ENCODE measurements at regions not wholly inside any gene's neighbourhood (a gene's known extent, or its start where the extent isn't known, plus 50 kb on each side); places are given as distances from the start of the nearest gene placed in this dataset.
"Not testable (repeated sequence)": the region's sequence is repeated elsewhere in the genome, so short reads cannot be mapped to it uniquely, and the experiment has no call there.

DNA sequence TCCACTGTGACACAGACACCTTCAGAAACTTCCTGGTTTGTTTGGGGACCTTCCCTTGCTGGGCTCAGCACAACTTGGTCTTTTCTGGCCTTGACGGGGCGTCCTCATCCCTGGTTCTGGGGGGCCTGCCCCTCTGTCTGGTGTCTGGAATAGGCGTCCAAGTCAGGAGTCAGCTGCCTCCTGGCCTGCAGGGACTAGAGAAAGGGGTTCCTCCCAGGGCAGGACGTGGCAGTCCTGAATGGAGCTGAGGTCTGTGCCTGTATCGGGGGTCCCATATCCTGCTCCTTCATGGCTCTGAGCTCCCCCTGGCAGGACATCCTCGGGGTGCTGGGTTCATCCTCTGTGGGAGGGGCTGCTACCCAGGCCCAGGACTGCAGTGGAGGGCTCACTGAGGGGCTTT is 384.0 kb downstream of the TMEM121 start:
- no peak for DNase-seq (ENCODE audit: low spot score)
- 50% methylated on average over 6 of the region's 6 CpGs for WGBS
- Histone ChIP-seq H3K4me3 (ENCODE audit: low read depth in 1 of 3, low read length in 3 of 3) (no peak overlapping the region), H3K27ac (ENCODE audit: low read depth in 1 of 2, low read length in 2 of 2) (no peak overlapping the region), H3K4me1 (ENCODE audit: control insufficient read depth in 4 of 4, insufficient read depth in 4 of 4, low read length in 3 of 4) (peaks cover 0 to 10% (median 4%) of the 10 kb centered on the region in 4 donors), H3K9me3 (ENCODE audit: control insufficient read depth in 4 of 4, low read length in 3 of 4) (no peaks in the 10 kb centered on the region), H3K36me3 (ENCODE audit: control insufficient read depth in 4 of 4, insufficient read depth in 3 of 4, low read depth in 1 of 4, low read length in 3 of 4) (no peaks in the 10 kb centered on the region), H3K9ac (ENCODE audit: low read depth in 1 of 2, low read length in 2 of 2) (no peak overlapping the region), H3K27me3 (ENCODE audit: control insufficient read depth in 4 of 4, insufficient read depth in 4 of 4, low read length in 3 of 4) (no peaks in the 10 kb centered on the region)
- TF ChIP-seq MAX (IDR thresholded peaks at IDR 0.05): no peak
- no peak for TF ChIP-seq EGR1 (IDR thresholded peaks at IDR 0.05; ENCODE audit: low read depth in 2 of 2)
- no peak for TF ChIP-seq HNF4A (conservative IDR thresholded peaks at IDR 0.05)
- TF ChIP-seq, protein P1, sequence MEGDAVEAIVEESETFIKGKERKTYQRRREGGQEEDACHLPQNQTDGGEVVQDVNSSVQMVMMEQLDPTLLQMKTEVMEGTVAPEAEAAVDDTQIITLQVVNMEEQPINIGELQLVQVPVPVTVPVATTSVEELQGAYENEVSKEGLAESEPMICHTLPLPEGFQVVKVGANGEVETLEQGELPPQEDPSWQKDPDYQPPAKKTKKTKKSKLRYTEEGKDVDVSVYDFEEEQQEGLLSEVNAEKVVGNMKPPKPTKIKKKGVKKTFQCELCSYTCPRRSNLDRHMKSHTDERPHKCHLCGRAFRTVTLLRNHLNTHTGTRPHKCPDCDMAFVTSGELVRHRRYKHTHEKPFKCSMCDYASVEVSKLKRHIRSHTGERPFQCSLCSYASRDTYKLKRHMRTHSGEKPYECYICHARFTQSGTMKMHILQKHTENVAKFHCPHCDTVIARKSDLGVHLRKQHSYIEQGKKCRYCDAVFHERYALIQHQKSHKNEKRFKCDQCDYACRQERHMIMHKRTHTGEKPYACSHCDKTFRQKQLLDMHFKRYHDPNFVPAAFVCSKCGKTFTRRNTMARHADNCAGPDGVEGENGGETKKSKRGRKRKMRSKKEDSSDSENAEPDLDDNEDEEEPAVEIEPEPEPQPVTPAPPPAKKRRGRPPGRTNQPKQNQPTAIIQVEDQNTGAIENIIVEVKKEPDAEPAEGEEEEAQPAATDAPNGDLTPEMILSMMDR (IDR thresholded peaks at IDR 0.05; ENCODE audit: low read depth, low read length, missing input control): no peak
- no peak for TF ChIP-seq FOXA1 (IDR thresholded peaks at IDR 0.05)
- TF ChIP-seq ZBTB33 (IDR thresholded peaks at IDR 0.05): no peak
- TF ChIP-seq RXRA (IDR thresholded peaks at IDR 0.05): no peak
- TF ChIP-seq NR2F2 (IDR thresholded peaks at IDR 0.05): no peak

DNA sequence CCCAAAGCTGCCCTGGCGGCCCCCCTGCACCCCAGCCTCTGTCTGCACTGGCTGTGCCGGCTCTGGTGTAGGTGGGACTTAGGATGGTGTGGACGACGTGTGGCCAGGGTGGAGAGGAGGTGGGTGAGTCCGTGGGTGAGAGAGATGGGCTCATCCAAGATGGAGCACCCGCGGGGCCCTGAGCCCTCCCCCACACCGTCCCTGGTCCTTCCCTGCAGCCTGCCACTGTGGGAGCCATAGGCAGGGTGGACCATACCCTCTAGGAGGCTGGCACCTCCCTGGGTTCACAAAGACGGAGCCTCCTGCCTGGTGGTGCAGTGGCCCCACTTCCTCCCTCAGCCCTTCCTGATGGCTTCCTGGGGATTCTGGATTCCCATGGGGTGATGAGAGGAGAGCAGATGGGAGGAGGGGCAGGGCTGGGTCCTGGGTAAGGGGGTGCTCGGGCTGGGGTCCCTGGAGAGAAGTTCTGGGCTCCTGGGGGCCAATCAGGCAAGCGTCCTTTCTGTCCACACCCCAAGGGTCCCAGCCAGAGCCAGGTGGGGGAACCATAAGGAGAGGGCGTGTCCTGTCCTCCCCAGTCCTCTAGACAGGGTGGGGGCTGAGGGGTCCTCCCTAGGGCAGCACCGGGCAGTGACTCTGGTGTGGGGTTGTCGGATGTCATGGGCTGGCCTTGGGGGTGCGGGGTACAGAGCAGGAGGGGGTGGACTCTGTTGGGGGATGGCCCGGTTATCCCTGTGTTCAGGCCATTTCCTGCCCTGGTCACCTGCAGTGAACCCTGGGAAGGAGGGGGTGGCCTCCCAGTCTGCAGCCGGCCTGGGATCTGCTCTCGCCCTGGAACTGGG is 384.8 kb downstream of the TMEM121 start:
- H3K27me3 ChIP-seq (ENCODE audit: control insufficient read depth in 4 of 4, insufficient read depth in 4 of 4, low read length in 3 of 4): no peaks in the 10 kb centered on the region
- no peaks in the 10 kb centered on the region for H3K36me3 ChIP-seq (ENCODE audit: control insufficient read depth in 4 of 4, insufficient read depth in 3 of 4, low read depth in 1 of 4, low read length in 3 of 4)
- 64% methylated on average over 18 of the region's 18 CpGs for WGBS
- no peak overlapping the region for H3K27ac ChIP-seq (ENCODE audit: low read depth in 1 of 2, low read length in 2 of 2)
- H3K4me1 ChIP-seq (ENCODE audit: control insufficient read depth in 4 of 4, insufficient read depth in 4 of 4, low read length in 3 of 4): peaks cover 0 to 9% (median 4%) of the 10 kb centered on the region in 4 donors
- DNase-seq (ENCODE audit: low spot score): no peak
- TF ChIP-seq GABPA (IDR thresholded peaks at IDR 0.05 in 1 of 2, conservative IDR thresholded peaks at IDR 0.05 in 1 of 2) (no peak), FOXA1 (IDR thresholded peaks at IDR 0.05) (no peak), MAX (IDR thresholded peaks at IDR 0.05) (no peak), ZBTB33 (IDR thresholded peaks at IDR 0.05) (no peak), EGR1 (IDR thresholded peaks at IDR 0.05; ENCODE audit: low read depth in 2 of 2) (no peak)
- TF ChIP-seq, protein P1 (IDR thresholded peaks at IDR 0.05; ENCODE audit: low read depth, low read length, missing input control): no peak
- no peaks in the 10 kb centered on the region for H3K9me3 ChIP-seq (ENCODE audit: control insufficient read depth in 4 of 4, low read length in 3 of 4)
- H3K9ac ChIP-seq (ENCODE audit: low read depth in 1 of 2, low read length in 2 of 2): no peak overlapping the region
- no peak overlapping the region for H3K4me3 ChIP-seq (ENCODE audit: low read depth in 1 of 3, low read length in 3 of 3)

DNA sequence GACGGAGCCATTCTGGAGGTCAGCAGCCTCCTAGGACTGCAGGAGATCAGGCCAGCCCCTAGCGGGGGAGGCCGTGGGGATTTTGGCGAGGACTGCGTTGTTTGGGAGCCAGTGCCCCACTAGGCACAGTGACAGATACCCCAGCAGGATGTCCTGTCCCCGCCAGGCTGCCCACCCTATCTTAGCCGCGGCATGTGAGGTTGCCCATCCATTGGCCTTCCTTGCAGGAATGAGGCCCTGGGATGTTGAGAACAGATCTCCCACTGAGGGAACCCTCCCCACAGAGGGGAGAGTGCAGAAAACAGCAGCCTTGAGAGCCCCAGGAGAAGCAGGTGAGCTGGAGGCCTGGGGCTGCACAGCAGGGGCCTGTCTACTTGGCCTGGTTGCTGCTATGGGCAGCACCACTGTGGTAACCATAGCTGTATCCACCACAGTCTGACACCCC is 385.5 kb downstream of the TMEM121 start:
- H3K9me3 ChIP-seq (ENCODE audit: control insufficient read depth in 4 of 4, low read length in 3 of 4); H3K27me3 ChIP-seq (ENCODE audit: control insufficient read depth in 4 of 4, insufficient read depth in 4 of 4, low read length in 3 of 4); H3K27ac ChIP-seq (ENCODE audit: low read depth in 1 of 2, low read length in 2 of 2); H3K4me3 ChIP-seq (ENCODE audit: low read depth in 1 of 3, low read length in 3 of 3); H3K4me1 ChIP-seq (ENCODE audit: control insufficient read depth in 4 of 4, insufficient read depth in 4 of 4, low read length in 3 of 4); H3K9ac ChIP-seq (ENCODE audit: low read depth in 1 of 2, low read length in 2 of 2); H3K36me3 ChIP-seq (ENCODE audit: control insufficient read depth in 4 of 4, insufficient read depth in 3 of 4, low read depth in 1 of 4, low read length in 3 of 4); DNase-seq (ENCODE audit: low spot score): not testable (repeated sequence)
- WGBS: 74% methylated on average over 8 of the region's 8 CpGs
